CD1c-positive myeloid dendritic cell (primary cell): ENCODE measurements at regions not wholly inside any gene's neighbourhood (a gene's known extent, or its start where the extent isn't known, plus 50 kb on each side); places are given as distances from the start of the nearest gene placed in this dataset.
A peak's percentile ranks its signal among the peaks of the same experiment; 100 is the strongest.

Experiments used
- DNase-seq: peaks from one replicate; pipeline ENCODE4 v3.0.0-alpha.2; 2016; ENCODE audit errors: extremely low spot score

- peak; percentile 30 for DNase-seq
Observed at GRCh38 chr2:138846216-138846821, 66.1 kb upstream of the NXPH2 start.

GRCh38 chr2:138842341-138842740, 62.2 kb upstream of the NXPH2 start:
- no peak for DNase-seq

- no peak for DNase-seq
Observed at GRCh38 chr2:138841459-138841858, 61.3 kb upstream of the NXPH2 start.

- DNase-seq: no peak
Observed at GRCh38 chr2:138838851-138839620, 58.8 kb upstream of the NXPH2 start.

- DNase-seq: no peak
Observed at GRCh38 chr2:138831691-138832090, 51.5 kb upstream of the NXPH2 start.

- DNase-seq: no peak
Observed at GRCh38 chr2:138831154-138831553, 51.0 kb upstream of the NXPH2 start.

GRCh38 chr2:138830547-138830946, 50.4 kb upstream of the NXPH2 start:
- DNase-seq: no peak
